HG02759 (cell line): ENCODE measurements at regions not wholly inside any gene's neighbourhood (a gene's known extent, or its start where the extent isn't known, plus 50 kb on each side); places are given as distances from the start of the nearest gene placed in this dataset.

ENCODE experiments used
- ATAC-seq: cut with Tn5 transposase; IDR thresholded peaks from one replicate; pipeline ENCODE4 v1.9.1; 2021; ENCODE audit warnings: mild to moderate bottlenecking, moderate library complexity; ENCODE audit not compliant: unreplicated experiment

DNA sequence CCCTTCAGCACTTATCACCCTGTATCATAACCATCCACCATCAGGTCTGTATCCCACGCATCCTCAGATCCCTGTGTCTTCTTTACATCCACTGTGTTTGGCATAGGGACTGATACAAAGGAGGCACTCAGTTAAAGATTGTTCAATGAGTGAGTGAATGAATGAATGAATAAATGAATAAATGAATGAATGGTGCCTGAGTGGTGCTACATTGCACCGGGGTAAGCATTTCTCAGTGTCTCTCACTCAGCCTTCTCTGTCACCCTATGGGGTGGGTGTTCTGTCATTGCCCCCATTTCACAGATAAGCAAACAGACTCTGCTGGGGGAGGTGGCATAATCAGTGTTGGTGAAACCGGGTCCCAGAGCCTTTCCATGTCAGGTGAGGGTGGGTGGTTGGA lies 56.6 kb upstream of the ID3 start:
- no peak for ATAC-seq

GRCh38 chr1:23615423-23615822 lies 56.1 kb upstream of the ID3 start:
- ATAC-seq = no peak

DNA sequence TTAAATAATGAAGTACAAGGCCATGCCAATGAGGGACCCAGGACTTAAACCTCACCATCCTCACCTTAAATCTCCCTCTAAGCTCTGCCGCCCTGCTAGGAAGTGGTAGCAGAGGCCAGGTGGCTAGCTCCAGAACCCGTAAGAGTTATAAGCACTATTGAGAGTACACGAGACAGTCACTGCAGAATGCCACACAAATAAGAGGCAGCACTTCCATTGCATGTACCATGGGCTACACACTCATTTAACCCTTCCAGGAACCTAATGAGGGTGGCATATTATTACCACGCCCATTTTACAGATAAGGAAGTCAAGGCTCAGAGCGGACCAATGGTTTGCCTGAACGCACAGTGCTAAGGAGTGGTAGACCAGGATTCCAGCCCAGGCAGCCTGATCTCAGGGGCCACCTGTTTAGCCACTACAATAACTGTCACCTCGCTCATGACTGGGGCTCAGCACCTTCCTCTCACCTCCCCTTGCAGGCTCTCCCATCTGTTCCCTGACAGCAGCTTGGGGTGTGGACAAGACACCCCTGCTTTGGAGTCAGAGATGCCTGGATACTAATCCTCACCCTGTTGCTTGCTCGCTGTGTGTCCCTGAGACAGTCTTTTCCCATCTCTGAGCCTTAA lies 54.8 kb upstream of the ID3 start:
- ATAC-seq = no peak

DNA sequence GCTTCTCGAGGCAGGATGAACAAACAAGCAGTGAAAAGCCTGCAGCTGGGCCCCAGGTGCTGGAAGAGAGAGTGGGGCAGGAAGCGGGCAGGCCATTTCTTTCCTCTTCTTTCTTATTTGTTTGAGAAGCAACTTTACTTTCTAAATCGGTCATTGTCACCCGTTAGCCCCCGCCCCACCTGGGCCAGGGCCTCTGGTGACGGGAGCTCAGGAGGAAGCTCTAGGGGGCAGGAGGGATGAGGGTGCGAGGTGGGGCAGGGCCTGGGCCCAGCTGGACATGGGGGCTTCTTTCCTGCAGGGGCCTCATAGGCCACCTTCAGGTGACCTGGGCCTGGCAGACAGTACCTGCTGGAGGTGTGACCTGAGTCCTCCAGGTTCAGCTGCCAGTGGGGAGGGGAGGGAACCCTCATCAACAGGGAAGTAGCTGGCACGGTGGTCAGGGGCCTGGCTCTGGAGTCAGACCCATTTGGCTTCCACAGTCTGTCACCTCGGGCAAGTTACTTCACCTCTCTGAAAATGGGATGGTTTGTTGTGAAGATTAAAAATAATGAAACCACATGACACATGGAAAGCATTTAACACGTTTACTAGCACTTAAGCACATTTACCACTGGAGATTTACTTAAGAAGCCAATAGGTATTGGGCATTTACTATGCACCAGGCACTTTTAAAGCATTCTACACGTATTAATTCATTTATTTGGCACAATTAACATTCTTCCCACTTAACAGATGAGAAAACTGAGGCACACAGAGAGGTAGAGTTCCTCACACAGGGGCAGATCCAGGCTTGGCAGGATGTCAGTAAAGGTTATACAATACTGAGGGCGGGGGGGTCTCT lies 54.1 kb upstream of the ID3 start:
- no peak for ATAC-seq

- no peak for ATAC-seq
Measured at GRCh38 chr1:23611601-23612327, 52.5 kb upstream of the ID3 start.

- ATAC-seq = no peak
Measured at GRCh38 chr1:23610677-23611076, 51.4 kb upstream of the ID3 start.

DNA sequence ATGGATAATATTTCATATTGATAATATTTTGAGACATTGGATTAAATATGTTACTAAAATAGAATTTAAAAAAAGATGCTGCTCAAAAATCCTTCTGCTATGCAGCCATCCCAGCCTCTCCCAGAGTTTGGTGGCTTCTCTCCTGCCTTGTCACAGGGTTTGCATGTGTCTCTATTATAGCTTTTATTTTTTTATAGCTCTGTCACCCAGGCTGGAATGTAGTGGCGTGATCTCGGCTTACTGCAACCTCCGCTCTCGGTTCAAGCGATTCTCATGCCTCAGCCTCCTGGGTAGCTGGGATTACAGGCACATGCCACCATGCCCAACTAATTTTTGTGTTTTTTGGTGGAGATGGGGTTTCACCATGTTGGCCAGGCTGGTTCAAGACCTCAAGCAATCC lies 50.7 kb upstream of the ID3 start:
- no peak for ATAC-seq
